ENCODE measurements at regions not wholly inside any gene's neighbourhood (a gene's known extent, or its start where the extent isn't known, plus 50 kb on each side); places are given as distances from the start of the nearest gene placed in this dataset.

GRCh38 chr14:94882401-94882800, 112.5 kb upstream of the GSC start:
- no peak for DNase-seq

- no peak for DNase-seq
These were observed 111.0 kb upstream of the GSC start for GRCh38 chr14:94880876-94881275.

GRCh38 chr14:94880106-94880505, 110.2 kb upstream of the GSC start:
- DNase-seq, result no peak

GRCh38 chr14:94879537-94879936, 109.6 kb upstream of the GSC start:
- no peak for DNase-seq

- no peak for DNase-seq
These were observed 106.4 kb upstream of the GSC start for GRCh38 chr14:94876306-94876705.

- no peak for DNase-seq
These were observed 105.3 kb upstream of the GSC start for GRCh38 chr14:94875256-94875655.

GRCh38 chr14:94868772-94869072, 98.8 kb upstream of the GSC start:
- no peak for DNase-seq

- DNase-seq, result no peak
These were observed 98.2 kb upstream of the GSC start for GRCh38 chr14:94867946-94868771.

- no peak for DNase-seq
These were observed 97.3 kb upstream of the GSC start for GRCh38 chr14:94867209-94867608.

- no peak for DNase-seq
These were observed 94.7 kb upstream of the GSC start for GRCh38 chr14:94864387-94865195.

GRCh38 chr14:94863366-94863765, 93.5 kb upstream of the GSC start:
- DNase-seq, result no peak

GRCh38 chr14:94857950-94858349, 88.0 kb upstream of the GSC start:
- DNase-seq, result no peak

- no peak for DNase-seq
These were observed 84.0 kb upstream of the GSC start for GRCh38 chr14:94853920-94854319.

- no peak for DNase-seq
These were observed 80.6 kb upstream of the GSC start for GRCh38 chr14:94850309-94851211.

GRCh38 chr14:94844593-94845152, 74.8 kb upstream of the GSC start:
- DNase-seq, result no peak

- no peak for DNase-seq
These were observed 70.6 kb upstream of the GSC start for GRCh38 chr14:94840467-94840866.

- no peak for DNase-seq
These were observed 69.4 kb upstream of the GSC start for GRCh38 chr14:94839348-94839747.

- DNase-seq, result no peak
These were observed 66.9 kb upstream of the GSC start for GRCh38 chr14:94836849-94837248.

GRCh38 chr14:94833633-94834032, 63.7 kb upstream of the GSC start:
- DNase-seq, result no peak

- DNase-seq, result no peak
These were observed 61.2 kb upstream of the GSC start for GRCh38 chr14:94831085-94831484.

- no peak for DNase-seq
These were observed 58.0 kb upstream of the GSC start for GRCh38 chr14:94827711-94828447.

GRCh38 chr14:94826774-94827173, 56.9 kb upstream of the GSC start:
- DNase-seq, result no peak
